Activated naive CD8-positive, alpha-beta T cell treated with anti-CD3 and anti-CD28 coated beads, Interleukin-2, amount 50 U/mL, for 24 hours (primary cell): ENCODE measurements at regions not wholly inside any gene's neighbourhood (a gene's known extent, or its start where the extent isn't known, plus 50 kb on each side); places are given as distances from the start of the nearest gene placed in this dataset.

Experiments
- ATAC-seq: fragments of 150-1000 bp; cut with Tn5 transposase; one replicate; pipeline ENCODE4 v1.10.0; 2021
- DNase-seq: peaks from one replicate; pipeline ENCODE4 v3.0.0; 2021
- H3K27ac Mint-ChIP-seq: one replicate; pipeline ENCODE4 v1.8.0; 2021; ENCODE audit warnings: mild to moderate bottlenecking, mixed read lengths
- H3K27me3 Mint-ChIP-seq: one replicate; pipeline ENCODE4 v1.8.0; 2021; ENCODE audit warnings: mixed read lengths
- H3K36me3 Mint-ChIP-seq: one replicate; pipeline ENCODE4 v1.8.0; 2021; ENCODE audit warnings: low read depth, mixed read lengths
- H3K4me1 Mint-ChIP-seq: one replicate; pipeline ENCODE4 v1.8.0; 2021; ENCODE audit warnings: mixed read lengths
- H3K4me3 Mint-ChIP-seq: one replicate; pipeline ENCODE4 v1.8.0; 2021; ENCODE audit warnings: mild to moderate bottlenecking, moderate library complexity, mixed read lengths
- H3K9me3 Mint-ChIP-seq: one replicate; pipeline ENCODE4 v1.8.0; 2021; ENCODE audit warnings: mixed read lengths

- no peaks in the 10 kb centered on the region for H3K27me3 Mint-ChIP-seq
- peak overlapping the region; percentile 3 for H3K27ac Mint-ChIP-seq
- H3K4me3 Mint-ChIP-seq = no peak overlapping the region
- no peaks in the 10 kb centered on the region for H3K9me3 Mint-ChIP-seq
- H3K4me1 Mint-ChIP-seq = peaks cover 40% of the 10 kb centered on the region
- ATAC-seq (no peak), DNase-seq (no peak)
- no peaks in the 10 kb centered on the region for H3K36me3 Mint-ChIP-seq
Measured at GRCh38 chr20:53691811-53692192, 98.2 kb upstream of the ZNF217 start.

DNA sequence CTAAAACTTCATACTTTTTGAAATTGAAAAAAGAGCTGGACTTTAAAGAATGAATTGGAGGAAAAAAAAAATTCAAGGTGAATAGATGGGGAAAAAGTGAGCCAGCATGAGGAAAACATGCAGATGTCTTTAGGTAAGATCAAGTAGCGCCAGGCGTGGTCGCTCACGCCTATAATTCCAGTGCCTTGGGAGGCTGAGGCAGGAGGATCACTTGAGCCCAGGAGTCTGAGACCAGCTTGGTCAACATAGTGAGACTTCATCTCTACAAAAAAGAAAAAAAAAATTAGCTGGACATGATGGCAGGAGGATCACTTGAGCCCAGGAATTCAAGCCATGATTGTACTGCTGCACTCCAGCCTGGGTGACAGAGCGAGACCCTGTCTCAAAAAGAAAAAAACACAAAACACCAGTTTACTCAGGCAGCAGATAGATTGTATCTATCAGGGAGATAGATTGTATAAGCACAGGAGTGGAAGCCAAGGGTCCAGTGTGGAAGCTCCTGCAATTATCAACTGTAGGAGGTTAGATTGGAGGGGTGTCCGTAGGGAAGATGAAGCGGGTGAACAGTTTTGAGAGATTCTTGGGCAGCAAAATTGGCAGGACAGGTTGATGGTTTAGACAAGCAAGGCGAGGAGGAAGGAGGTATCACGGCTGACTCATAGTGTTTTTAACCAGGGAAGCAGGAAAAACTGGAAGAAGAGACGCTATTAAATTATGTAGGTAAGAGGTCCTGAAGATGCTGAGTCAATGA, 97.6 kb upstream of the ZNF217 start:
- Mint-ChIP-seq H3K9me3 (no peaks in the 10 kb centered on the region), H3K27me3 (no peaks in the 10 kb centered on the region), H3K36me3 (no peaks in the 10 kb centered on the region), H3K4me1 (peaks cover 41% of the 10 kb centered on the region), H3K4me3 (no peak overlapping the region), H3K27ac (peak overlapping the region; percentile 3)
- DNase-seq (no peak), ATAC-seq (no peak)

DNA sequence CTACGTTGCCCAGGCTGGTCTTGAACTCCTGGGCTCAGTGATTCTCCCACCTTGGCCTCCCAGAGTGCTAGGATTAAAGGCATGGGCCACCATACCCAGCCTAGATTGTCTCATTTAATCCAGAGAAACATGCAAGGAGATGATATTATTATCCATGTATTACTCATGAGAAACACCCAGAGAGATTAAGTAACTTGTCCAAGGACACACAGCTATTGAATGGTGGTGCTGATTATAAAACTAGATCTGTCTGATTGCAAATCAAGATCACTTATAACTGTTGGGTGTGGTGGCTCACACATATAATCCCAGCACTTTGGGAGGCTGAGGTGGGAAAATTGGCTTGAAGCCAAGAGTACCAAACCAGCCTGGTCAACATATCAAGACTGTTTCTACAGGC, 94.4 kb upstream of the ZNF217 start:
- Mint-ChIP-seq H3K36me3 (no peaks in the 10 kb centered on the region), H3K27me3 (no peaks in the 10 kb centered on the region), H3K9me3 (no peaks in the 10 kb centered on the region), H3K4me1 (peaks cover 48% of the 10 kb centered on the region), H3K4me3 (no peak overlapping the region), H3K27ac (no peak overlapping the region)
- DNase-seq (no peak), ATAC-seq (no peak)

DNA sequence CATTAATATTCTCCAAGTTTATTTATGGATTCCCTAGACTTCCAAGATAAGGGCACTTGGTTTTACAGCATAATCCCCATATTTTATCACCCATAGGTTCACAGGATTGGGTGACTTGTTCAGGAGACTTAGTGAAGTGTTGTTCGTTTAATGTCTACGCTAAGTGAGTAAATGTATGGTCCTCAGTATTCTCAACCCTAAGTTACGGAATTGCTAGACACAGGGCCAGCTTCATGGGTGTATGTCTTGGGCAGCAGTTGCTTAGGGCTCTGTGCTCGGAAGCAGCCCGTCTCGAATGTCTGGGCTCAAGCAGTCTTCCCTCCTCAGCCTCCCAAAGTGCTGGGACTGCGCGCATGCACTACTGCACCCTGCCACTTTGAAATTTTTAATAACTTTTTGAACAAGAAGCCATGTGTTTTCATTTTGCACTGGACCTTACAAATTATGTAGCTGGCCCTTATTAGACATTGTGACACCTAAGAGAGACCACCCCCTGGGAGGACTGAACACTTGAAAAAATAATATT, 91.5 kb upstream of the ZNF217 start:
- H3K27ac Mint-ChIP-seq = no peak overlapping the region

GRCh38 chr20:53683506-53683905, 89.9 kb upstream of the ZNF217 start:
- H3K9me3 Mint-ChIP-seq = no peaks in the 10 kb centered on the region
- no peaks in the 10 kb centered on the region for H3K27me3 Mint-ChIP-seq
- H3K4me3 Mint-ChIP-seq = no peak overlapping the region
- H3K27ac Mint-ChIP-seq = no peak overlapping the region
- peaks cover 38% of the 10 kb centered on the region for H3K4me1 Mint-ChIP-seq
- no peaks in the 10 kb centered on the region for H3K36me3 Mint-ChIP-seq
- ATAC-seq (no peak), DNase-seq (no peak)

More for the DNA sequence above, 91.5 kb upstream of the ZNF217 start:
- DNase-seq (no peak), ATAC-seq (no peak)
- Mint-ChIP-seq H3K9me3 (no peaks in the 10 kb centered on the region), H3K4me1 (peaks cover 31% of the 10 kb centered on the region), H3K4me3 (no peak overlapping the region), H3K27me3 (no peaks in the 10 kb centered on the region), H3K36me3 (no peaks in the 10 kb centered on the region)

DNA sequence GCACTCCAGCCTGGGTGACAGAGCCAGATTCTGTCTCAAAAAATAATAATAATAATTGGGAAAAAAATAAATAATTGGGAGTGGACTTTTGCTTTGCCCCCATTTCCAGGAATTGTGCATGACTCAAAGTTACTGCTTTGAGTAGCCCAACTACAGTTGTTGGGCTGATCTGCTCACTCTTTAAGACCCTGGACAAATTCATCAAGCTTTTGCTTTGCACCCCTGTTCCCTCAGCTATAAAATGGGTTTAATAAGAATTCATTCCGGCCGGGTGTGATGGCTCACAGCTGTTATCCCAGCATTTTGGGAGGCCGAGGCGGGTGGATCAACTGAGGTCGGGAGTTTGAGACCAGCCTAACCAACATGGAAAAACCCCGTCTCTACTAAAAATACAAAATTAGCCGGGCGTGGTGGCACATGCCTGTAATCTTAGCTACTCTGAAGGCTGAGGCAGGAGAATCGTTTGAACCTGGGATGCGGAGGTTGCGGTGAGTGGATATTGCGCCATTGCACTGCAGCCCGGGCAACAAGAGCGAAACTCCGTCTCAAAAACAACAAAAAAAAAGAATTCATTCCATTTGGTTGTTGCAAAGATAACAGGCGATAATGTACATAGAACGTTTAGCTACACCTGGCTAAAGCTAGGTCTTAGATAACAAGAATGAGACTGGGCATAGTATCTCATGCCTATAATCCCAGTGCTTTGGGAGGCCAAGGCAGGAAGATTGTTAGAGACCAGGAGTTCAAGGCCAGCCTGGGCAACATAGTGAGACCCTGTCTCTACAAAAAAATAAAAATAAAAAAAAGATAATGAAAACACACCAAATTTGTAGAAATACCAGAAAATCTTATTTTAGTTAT, 87.9 kb upstream of the ZNF217 start:
- H3K4me3 Mint-ChIP-seq = no peak overlapping the region
- ATAC-seq (no peak), DNase-seq (no peak)
- H3K36me3 Mint-ChIP-seq = no peaks in the 10 kb centered on the region
- H3K27ac Mint-ChIP-seq = no peak overlapping the region
- peaks cover 38% of the 10 kb centered on the region for H3K4me1 Mint-ChIP-seq
- H3K9me3 Mint-ChIP-seq = no peaks in the 10 kb centered on the region
- no peaks in the 10 kb centered on the region for H3K27me3 Mint-ChIP-seq

GRCh38 chr20:53679597-53680309, 86.1 kb upstream of the ZNF217 start:
- DNase-seq (no peak), ATAC-seq (no peak)
- Mint-ChIP-seq H3K4me1 (peaks cover 23% of the 10 kb centered on the region), H3K36me3 (no peaks in the 10 kb centered on the region), H3K9me3 (no peaks in the 10 kb centered on the region), H3K27ac (no peak overlapping the region), H3K4me3 (no peak overlapping the region), H3K27me3 (no peaks in the 10 kb centered on the region)

GRCh38 chr20:53678990-53679596, 85.5 kb upstream of the ZNF217 start:
- H3K27me3 Mint-ChIP-seq = no peaks in the 10 kb centered on the region
- peaks cover 22% of the 10 kb centered on the region for H3K4me1 Mint-ChIP-seq
- ATAC-seq = no peak
- H3K36me3 Mint-ChIP-seq = no peaks in the 10 kb centered on the region
- H3K27ac Mint-ChIP-seq = no peak overlapping the region
- no peak for DNase-seq
- H3K9me3 Mint-ChIP-seq = no peaks in the 10 kb centered on the region
- H3K4me3 Mint-ChIP-seq = peak overlapping the region; percentile 65

GRCh38 chr20:53678315-53678989, 84.8 kb upstream of the ZNF217 start:
- H3K4me1 Mint-ChIP-seq = peaks cover 22% of the 10 kb centered on the region
- H3K36me3 Mint-ChIP-seq = no peaks in the 10 kb centered on the region
- ATAC-seq = no peak
- H3K27ac Mint-ChIP-seq = peak overlapping the region; percentile 82
- peak overlapping the region; percentile 65 for H3K4me3 Mint-ChIP-seq
- DNase-seq = no peak
- no peaks in the 10 kb centered on the region for H3K27me3 Mint-ChIP-seq
- H3K9me3 Mint-ChIP-seq = no peaks in the 10 kb centered on the region

- Mint-ChIP-seq H3K4me3 (peak overlapping the region; percentile 65), H3K27ac (peak overlapping the region; percentile 82), H3K36me3 (no peaks in the 10 kb centered on the region), H3K4me1 (peaks cover 22% of the 10 kb centered on the region), H3K9me3 (no peaks in the 10 kb centered on the region), H3K27me3 (no peaks in the 10 kb centered on the region)
- peak; percentile 46 for ATAC-seq
- peak; percentile 50 for DNase-seq
Measured at GRCh38 chr20:53677447-53678314, 84.0 kb upstream of the ZNF217 start.

DNA sequence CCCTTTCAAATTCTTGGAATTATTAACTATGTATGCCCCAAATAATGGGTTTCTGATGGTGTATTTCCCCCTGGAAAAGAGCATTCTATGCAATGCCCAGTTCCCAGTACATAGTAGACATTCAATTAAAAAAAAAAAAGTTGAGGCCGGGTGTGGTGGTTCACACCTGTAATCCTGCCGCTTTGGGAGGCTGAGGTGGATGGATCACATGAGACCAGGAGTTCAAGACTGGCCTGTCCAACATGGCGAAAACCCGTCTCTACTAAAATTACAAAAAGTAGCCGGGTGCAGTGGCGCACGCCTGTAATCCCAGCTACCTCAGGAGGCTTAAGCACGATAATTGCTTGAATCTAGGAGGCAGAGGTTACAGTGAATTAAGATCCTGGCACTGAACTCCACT, 83.3 kb upstream of the ZNF217 start:
- no peak for ATAC-seq
- H3K4me3 Mint-ChIP-seq = no peak overlapping the region
- no peaks in the 10 kb centered on the region for H3K36me3 Mint-ChIP-seq
- no peak for DNase-seq
- H3K9me3 Mint-ChIP-seq = no peaks in the 10 kb centered on the region
- peaks cover 22% of the 10 kb centered on the region for H3K4me1 Mint-ChIP-seq
- H3K27me3 Mint-ChIP-seq = no peaks in the 10 kb centered on the region
- H3K27ac Mint-ChIP-seq = no peak overlapping the region

DNA sequence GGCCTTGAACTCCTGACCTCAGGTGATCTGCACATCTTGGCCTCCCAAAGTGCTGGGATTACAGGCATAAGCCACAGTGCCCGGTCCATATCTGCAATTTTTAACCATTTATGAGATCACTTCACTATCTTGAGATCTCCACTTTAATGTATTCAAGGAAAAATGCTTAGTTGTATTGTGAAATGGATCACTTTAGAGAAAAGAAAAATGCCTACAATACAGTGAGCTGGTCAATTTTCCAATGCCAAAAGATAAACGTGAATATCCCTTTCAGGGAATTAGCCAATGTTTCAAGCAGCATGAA, 82.8 kb upstream of the ZNF217 start:
- Mint-ChIP-seq H3K27me3 (no peaks in the 10 kb centered on the region), H3K27ac (no peak overlapping the region), H3K36me3 (no peaks in the 10 kb centered on the region), H3K4me1 (peaks cover 22% of the 10 kb centered on the region), H3K4me3 (no peak overlapping the region), H3K9me3 (no peaks in the 10 kb centered on the region)
- no peak for DNase-seq
- ATAC-seq = no peak

DNA sequence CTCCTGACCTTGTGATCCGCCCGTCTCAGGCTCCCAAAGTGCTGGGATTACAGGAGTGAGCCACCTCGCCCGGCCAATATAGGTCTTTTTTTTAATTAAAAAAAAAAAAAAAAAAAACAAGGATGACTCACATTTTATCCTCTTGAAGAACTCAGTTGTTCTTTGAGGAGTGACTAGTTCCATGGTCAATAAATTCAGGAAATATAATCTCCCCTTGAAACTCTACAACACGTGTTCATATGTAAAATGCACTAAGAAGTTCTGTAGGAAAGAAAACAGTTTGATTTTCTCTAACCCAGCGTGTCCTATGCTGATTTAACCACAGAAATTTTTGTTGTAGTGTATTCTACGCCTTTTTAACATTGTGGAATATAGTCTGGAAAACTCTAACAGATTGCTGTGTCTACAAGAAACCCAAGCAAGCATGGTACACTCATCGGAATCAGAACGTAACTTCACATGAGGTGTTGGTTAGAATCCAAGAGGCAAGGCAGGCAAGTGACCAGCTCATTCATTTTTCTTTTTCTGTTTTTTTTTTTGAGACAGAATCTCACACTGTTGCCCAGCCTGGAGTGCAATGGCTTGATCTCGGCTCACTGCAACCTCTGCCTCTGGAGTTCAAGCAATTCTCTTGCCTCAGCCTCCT, 79.0 kb upstream of the ZNF217 start:
- Mint-ChIP-seq H3K4me3 (no peak overlapping the region), H3K36me3 (no peaks in the 10 kb centered on the region), H3K4me1 (peaks cover under 1% of the 10 kb centered on the region), H3K9me3 (no peaks in the 10 kb centered on the region), H3K27ac (no peak overlapping the region), H3K27me3 (no peaks in the 10 kb centered on the region)
- DNase-seq = no peak
- ATAC-seq = no peak
